CD14-positive monocyte (primary cell): ENCODE measurements at regions not wholly inside any gene's neighbourhood (a gene's known extent, or its start where the extent isn't known, plus 50 kb on each side); places are given as distances from the start of the nearest gene placed in this dataset.

Source experiments
- DNase-seq, 3 donors: peaks; one replicate each; pipeline ENCODE4 v3.0.0-alpha.2; 2011 to 2022
- H2AFZ ChIP-seq: 2 replicates; pipeline ENCODE4 v1.6.0; 2012; ENCODE audit warnings: mild to moderate bottlenecking, low read depth, low read length, inconsistent platforms; ENCODE audit not compliant: insufficient read depth, poor library complexity, severe bottlenecking
- H3K27ac ChIP-seq, 2 donors: 1 replicate in 1 of 2; 2 replicates in 1 of 2; pipeline ENCODE4 v1.5.1; 2012 to 2013; ENCODE audit warnings: low read length in 2 of 2, control low read depth in 1 of 2, inconsistent platforms in 1 of 2, low read depth in 1 of 2, mild to moderate bottlenecking in 1 of 2
- H3K27me3 ChIP-seq, 2 donors: one replicate each; pipeline versions ENCODE4 v1.6.0 to v1.6.1; 2011 to 2013; ENCODE audit warnings: low read length in 2 of 2; ENCODE audit not compliant: control insufficient read depth in 2 of 2, insufficient read depth in 2 of 2
- H3K36me3 ChIP-seq, 2 donors: replicated peaks in 1 of 2; 1 replicate in 1 of 2; 2 replicates in 1 of 2; pipeline versions ENCODE4 v1.5.1 to v1.6.1; 2012 to 2013; ENCODE audit warnings: low read length in 2 of 2, control low read depth in 1 of 2, inconsistent platforms in 1 of 2, mild to moderate bottlenecking in 1 of 2; ENCODE audit not compliant: insufficient read depth in 2 of 2, control insufficient read depth in 1 of 2
- H3K4me1 ChIP-seq, 2 donors: 1 replicate in 1 of 2; 2 replicates in 1 of 2; pipeline versions ENCODE4 v1.5.1 to v1.6.1; 2012 to 2013; ENCODE audit warnings: low read length in 2 of 2, control low read depth in 1 of 2, inconsistent platforms in 1 of 2, mild to moderate bottlenecking in 1 of 2, moderate library complexity in 1 of 2; ENCODE audit not compliant: insufficient read depth in 2 of 2, control insufficient read depth in 1 of 2
- H3K4me2 ChIP-seq: replicated peaks from 2 replicates; pipeline ENCODE3; 2012; ENCODE audit warnings: low read length, moderate library complexity, mild to moderate bottlenecking; ENCODE audit not compliant: poor library complexity, severe bottlenecking; ENCODE audit errors: extremely low read depth
- H3K4me3 ChIP-seq, 3 experiments: fragments of 200-600 bp in 1 of 3; sonication (generic) in 1 of 3; replicated peaks in 1 of 3; 1 replicate in 2 of 3; 2 replicates in 1 of 3; pipeline ENCODE4 v1.5.1; 2011 to 2013; ENCODE audit warnings: low read length in 3 of 3, mild to moderate bottlenecking in 3 of 3, control low read depth in 2 of 3, low read depth in 2 of 3, inconsistent platforms in 1 of 3, moderate library complexity in 1 of 3
- H3K79me2 ChIP-seq: 2 replicates; pipeline ENCODE4 v1.6.0; 2012; ENCODE audit warnings: mild to moderate bottlenecking, control low read depth, inconsistent platforms, low read length, moderate library complexity; ENCODE audit not compliant: insufficient read depth
- H3K9ac ChIP-seq: 2 replicates; pipeline ENCODE4 v1.6.0; 2017; ENCODE audit warnings: low read length, mild to moderate bottlenecking; ENCODE audit not compliant: insufficient read depth, poor library complexity, severe bottlenecking
- H3K9me3 ChIP-seq, 2 donors: replicated peaks in 1 of 2; 1 replicate in 1 of 2; 2 replicates in 1 of 2; pipeline versions ENCODE4 v1.5.1 to v1.6.1; 2012 to 2013; ENCODE audit warnings: low read length in 2 of 2, control low read depth in 1 of 2; ENCODE audit not compliant: control insufficient read depth in 1 of 2, insufficient read depth in 1 of 2
- H4K20me1 ChIP-seq: 2 replicates; pipeline ENCODE4 v1.6.0; 2012; ENCODE audit warnings: mild to moderate bottlenecking, low read length, control low read depth, moderate library complexity; ENCODE audit not compliant: insufficient read depth
- H3K27ac Mint-ChIP-seq, 7 donors: one replicate each; pipeline ENCODE4 v1.8.0; 2020; ENCODE audit warnings: mild to moderate bottlenecking in 7 of 7, mixed read lengths in 7 of 7, moderate library complexity in 6 of 7, inconsistent platforms in 2 of 7
- H3K27me3 Mint-ChIP-seq, 3 donors: one replicate each; pipeline ENCODE4 v1.8.0; 2021 to 2022; ENCODE audit warnings: low read depth in 3 of 3, mild to moderate bottlenecking in 3 of 3, mixed read lengths in 3 of 3, moderate library complexity in 3 of 3, inconsistent platforms in 1 of 3
- H3K36me3 Mint-ChIP-seq, 2 donors: one replicate each; pipeline ENCODE4 v1.8.0; 2020; ENCODE audit warnings: mixed read lengths in 2 of 2, inconsistent platforms in 1 of 2, mild to moderate bottlenecking in 1 of 2
- H3K4me1 Mint-ChIP-seq: one replicate; pipeline ENCODE4 v1.8.0; 2020; ENCODE audit warnings: mild to moderate bottlenecking, mixed read lengths
- H3K4me3 Mint-ChIP-seq, 2 donors: one replicate each; pipeline ENCODE4 v1.8.0; 2020; ENCODE audit warnings: mild to moderate bottlenecking in 2 of 2, mixed read lengths in 2 of 2, moderate library complexity in 1 of 2
- H3K9me3 Mint-ChIP-seq, 7 donors: one replicate each; pipeline ENCODE4 v1.8.0; 2020 to 2022; ENCODE audit warnings: mixed read lengths in 7 of 7, mild to moderate bottlenecking in 6 of 7, moderate library complexity in 6 of 7, inconsistent platforms in 2 of 7
- WGBS: methylation state at CpG from one replicate; pipeline ENCODE4 v1.1.5; 2013; ENCODE audit warnings: missing lambda C conversion rate; ENCODE audit not compliant: insufficient coverage; 5-methylcytosine and 5-hydroxymethylcytosine counted together
- intact Hi-C, 2 donors: fragments of 100-400 bp; cut with micrococcal nuclease; formaldehyde crosslinking; loops; one replicate each; pipeline versions ENCODE4 v1.15.0 to v1.15.1; 2023
- TF ChIP-seq, protein P1 (sequence below): fragments of 200-600 bp; IDR thresholded peaks from one replicate; pipeline ENCODE4 v1.8.0; 2022; ENCODE audit warnings: antibody characterized with exemption, mild to moderate bottlenecking

DNA sequence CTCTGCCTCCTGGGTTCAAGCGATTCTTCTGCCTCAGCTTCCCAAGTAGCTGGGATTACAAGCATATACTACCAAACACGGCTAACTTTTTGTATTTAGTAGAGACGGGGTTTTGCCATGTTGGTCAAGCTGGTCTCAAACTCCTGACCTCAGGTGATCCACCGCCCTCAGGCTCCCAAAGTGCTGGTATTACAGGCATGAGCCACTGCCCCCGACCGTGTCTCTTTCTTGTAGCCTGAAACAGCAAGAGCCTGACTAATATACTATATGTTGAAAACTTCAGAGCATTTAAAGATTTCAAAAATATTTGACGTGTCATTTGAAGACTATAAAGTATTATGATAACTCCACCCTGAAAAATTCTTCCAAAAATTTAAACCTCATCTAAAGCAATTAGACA, 71.7 kb upstream of the ZNF648 start:
- peaks cover 11 to 26% (median 20%) of the 10 kb centered on the region in 7 donors for H3K9me3 Mint-ChIP-seq
- peaks cover 3% of the 10 kb centered on the region for H3K4me1 Mint-ChIP-seq
- H3K27ac ChIP-seq: no peak overlapping the region
- DNase-seq: no peak
- no peak overlapping the region for H2AFZ ChIP-seq
- peaks cover 4 to 5% of the 10 kb centered on the region in 2 donors for H3K4me1 ChIP-seq
- peaks cover 9 to 18% of the 10 kb centered on the region in 2 donors for H3K9me3 ChIP-seq
- WGBS: 100% methylated on average over 3 of the region's 7 CpGs
- H3K79me2 ChIP-seq: no peaks in the 10 kb centered on the region
- no peak overlapping the region for H3K27ac Mint-ChIP-seq
- H3K27me3 ChIP-seq: no peaks in the 10 kb centered on the region
- peaks cover 0 to 2% of the 10 kb centered on the region in 2 donors for H3K36me3 Mint-ChIP-seq
- intact Hi-C loops: no loop called here
- no peak overlapping the region for H3K4me3 ChIP-seq
- H4K20me1 ChIP-seq: no peaks in the 10 kb centered on the region
- H3K4me2 ChIP-seq: no peak overlapping the region
- H3K9ac ChIP-seq: no peak overlapping the region
- no peak overlapping the region for H3K4me3 Mint-ChIP-seq
- TF ChIP-seq, protein P1, sequence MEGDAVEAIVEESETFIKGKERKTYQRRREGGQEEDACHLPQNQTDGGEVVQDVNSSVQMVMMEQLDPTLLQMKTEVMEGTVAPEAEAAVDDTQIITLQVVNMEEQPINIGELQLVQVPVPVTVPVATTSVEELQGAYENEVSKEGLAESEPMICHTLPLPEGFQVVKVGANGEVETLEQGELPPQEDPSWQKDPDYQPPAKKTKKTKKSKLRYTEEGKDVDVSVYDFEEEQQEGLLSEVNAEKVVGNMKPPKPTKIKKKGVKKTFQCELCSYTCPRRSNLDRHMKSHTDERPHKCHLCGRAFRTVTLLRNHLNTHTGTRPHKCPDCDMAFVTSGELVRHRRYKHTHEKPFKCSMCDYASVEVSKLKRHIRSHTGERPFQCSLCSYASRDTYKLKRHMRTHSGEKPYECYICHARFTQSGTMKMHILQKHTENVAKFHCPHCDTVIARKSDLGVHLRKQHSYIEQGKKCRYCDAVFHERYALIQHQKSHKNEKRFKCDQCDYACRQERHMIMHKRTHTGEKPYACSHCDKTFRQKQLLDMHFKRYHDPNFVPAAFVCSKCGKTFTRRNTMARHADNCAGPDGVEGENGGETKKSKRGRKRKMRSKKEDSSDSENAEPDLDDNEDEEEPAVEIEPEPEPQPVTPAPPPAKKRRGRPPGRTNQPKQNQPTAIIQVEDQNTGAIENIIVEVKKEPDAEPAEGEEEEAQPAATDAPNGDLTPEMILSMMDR: no peak
- no peaks in the 10 kb centered on the region for H3K36me3 ChIP-seq
- peaks cover 0 to 1% (median 0%) of the 10 kb centered on the region in 3 donors for H3K27me3 Mint-ChIP-seq

DNA sequence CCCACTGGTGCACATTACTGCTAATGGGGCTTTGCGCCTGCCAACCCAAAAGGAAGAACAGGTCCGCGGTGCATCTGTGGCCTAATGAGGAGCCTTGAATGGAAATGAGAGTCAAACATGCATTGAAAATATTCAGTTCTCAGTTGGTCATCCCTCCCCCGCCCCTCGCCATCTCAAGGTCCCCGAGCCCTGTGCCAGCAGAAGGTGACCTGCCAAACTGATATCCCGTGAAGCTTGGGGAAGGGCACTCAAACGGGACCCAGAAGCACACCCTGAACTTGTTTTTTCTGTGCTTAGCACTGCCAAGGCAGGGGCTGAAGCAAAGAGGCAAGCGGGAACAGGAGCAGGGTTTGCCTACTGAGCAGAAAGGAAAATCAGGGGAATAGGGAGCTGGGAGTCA, 67.9 kb upstream of the ZNF648 start:
- Histone ChIP-seq H3K4me2 (no peak overlapping the region), H3K36me3 (no peaks in the 10 kb centered on the region), H4K20me1 (no peaks in the 10 kb centered on the region), H3K9me3 (peaks cover 6 to 10% of the 10 kb centered on the region in 2 donors), H3K4me1 (no peaks in the 10 kb centered on the region), H2AFZ (no peak overlapping the region), H3K4me3 (no peak overlapping the region), H3K79me2 (no peaks in the 10 kb centered on the region), H3K27me3 (no peaks in the 10 kb centered on the region), H3K27ac (no peak overlapping the region), H3K9ac (no peak overlapping the region)
- no peak overlapping the region for H3K27ac Mint-ChIP-seq
- H3K36me3 Mint-ChIP-seq: peaks cover 0 to 2% of the 10 kb centered on the region in 2 donors
- no peaks in the 10 kb centered on the region for H3K4me1 Mint-ChIP-seq
- 94% methylated on average over 8 of the region's 9 CpGs for WGBS
- no peak for DNase-seq
- no peak overlapping the region for H3K4me3 Mint-ChIP-seq
- H3K27me3 Mint-ChIP-seq: peaks cover 0 to 1% (median 0%) of the 10 kb centered on the region in 3 donors
- TF ChIP-seq, protein P1: no peak
- H3K9me3 Mint-ChIP-seq: peaks cover 7 to 16% (median 12%) of the 10 kb centered on the region in 7 donors
- intact Hi-C loops: no loop called here
